GM10266 (cell line): ENCODE measurements at regions not wholly inside any gene's neighbourhood (a gene's known extent, or its start where the extent isn't known, plus 50 kb on each side); places are given as distances from the start of the nearest gene placed in this dataset.

Experiments used
- DNase-seq: peaks from one replicate; pipeline ENCODE4 v3.0.0; 2012; ENCODE audit errors: extremely low spot score
- CTCF ChIP-seq: IDR thresholded peaks from 2 replicates; pipeline ENCODE4 v1.5.1; 2012; ENCODE audit warnings: mild to moderate bottlenecking, low read depth; ENCODE audit not compliant: control insufficient read depth, insufficient read depth; ENCODE audit errors: missing control alignments

- DNase-seq: no peak
- TF ChIP-seq CTCF: no peak
Measured at GRCh38 chr5:155773680-155774079, 553.3 kb upstream of the SGCD start.

GRCh38 chr5:155780260-155780659, 546.7 kb upstream of the SGCD start:
- no peak for DNase-seq
- TF ChIP-seq CTCF: no peak

- no peak for TF ChIP-seq CTCF
- no peak for DNase-seq
Measured at GRCh38 chr5:155783246-155783645, 543.7 kb upstream of the SGCD start.

- DNase-seq: no peak
- TF ChIP-seq CTCF: no peak
Measured at GRCh38 chr5:155783791-155784190, 543.2 kb upstream of the SGCD start.

GRCh38 chr5:155786108-155786507, 540.9 kb upstream of the SGCD start:
- no peak for TF ChIP-seq CTCF
- DNase-seq: no peak

GRCh38 chr5:155792873-155793272, 534.1 kb upstream of the SGCD start:
- TF ChIP-seq CTCF: no peak
- no peak for DNase-seq

- no peak for DNase-seq
Measured at GRCh38 chr5:155794795-155795194, 532.2 kb upstream of the SGCD start.

More at GRCh38 chr5:155794795-155795194, 532.2 kb upstream of the SGCD start:
- TF ChIP-seq CTCF: no peak
